SH-SY5Y (cell line): ENCODE measurements at regions not wholly inside any gene's neighbourhood (a gene's known extent, or its start where the extent isn't known, plus 50 kb on each side); places are given as distances from the start of the nearest gene placed in this dataset.

Experiments
- GATA2 ChIP-seq: IDR thresholded peaks from 2 replicates; pipeline ENCODE4 v1.6.1; 2011; ENCODE audit warnings: mild to moderate bottlenecking, low read depth, low read length
- GATA3 ChIP-seq: IDR thresholded peaks from 2 replicates; pipeline ENCODE4 v1.6.1; 2011; ENCODE audit warnings: low read depth, mild to moderate bottlenecking, low read length, moderate library complexity

DNA sequence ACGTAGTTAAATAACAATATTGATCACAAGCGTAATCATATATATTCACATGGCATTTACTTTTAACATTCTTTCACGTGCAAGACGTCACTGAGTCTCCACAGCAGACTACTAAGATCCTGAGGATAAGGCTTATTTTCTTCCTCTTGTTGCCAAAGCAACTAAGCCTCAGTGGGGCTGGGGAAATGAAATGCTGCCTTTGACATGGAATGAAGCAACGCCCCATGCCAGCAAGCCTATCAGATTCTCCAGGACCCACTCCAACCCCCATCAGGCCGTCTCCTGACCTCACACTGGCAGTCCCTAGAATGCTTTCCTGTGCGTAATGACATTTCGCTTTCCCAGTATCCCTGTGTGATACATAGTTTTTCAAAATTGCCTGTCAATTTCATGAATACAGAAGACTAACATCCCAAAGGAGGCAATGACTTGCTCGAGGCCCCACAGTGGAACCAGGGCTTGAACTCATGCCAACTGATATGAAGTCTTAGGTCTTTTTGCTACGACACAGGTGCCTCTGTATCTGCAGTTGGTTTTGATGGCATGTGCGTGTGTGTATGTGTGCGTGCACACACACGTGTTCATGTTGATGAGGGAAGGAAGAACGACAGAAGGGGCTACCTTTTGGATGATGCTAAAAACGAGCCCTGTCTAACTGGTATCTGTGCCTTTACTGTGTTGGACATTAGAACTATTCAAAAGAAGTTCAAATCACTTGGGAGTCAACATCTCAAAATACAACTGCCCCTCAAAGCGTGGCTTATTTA, 239.1 kb downstream of the VRK1 start:
- TF ChIP-seq GATA2 = no peak
- TF ChIP-seq GATA3 = no peak
